LNCaP clone FGC (cell line): ENCODE measurements at regions not wholly inside any gene's neighbourhood (a gene's known extent, or its start where the extent isn't known, plus 50 kb on each side); places are given as distances from the start of the nearest gene placed in this dataset.

Experiments used
- DNase-seq: peaks from one replicate; pipeline ENCODE4 v3.0.0-alpha.2; 2011; ENCODE audit warnings: low read depth
- H3K4me3 ChIP-seq: 2 replicates; pipeline ENCODE4 v1.5.1; 2011; ENCODE audit warnings: mild to moderate bottlenecking, low read depth, low read length, control low read depth
- TF ChIP-seq, protein P1 (sequence below): IDR thresholded peaks from 2 replicates; pipeline ENCODE4 v1.5.1; 2012; ENCODE audit warnings: mild to moderate bottlenecking; ENCODE audit not compliant: control insufficient read depth, insufficient read depth; ENCODE audit errors: extremely low read depth

DNA sequence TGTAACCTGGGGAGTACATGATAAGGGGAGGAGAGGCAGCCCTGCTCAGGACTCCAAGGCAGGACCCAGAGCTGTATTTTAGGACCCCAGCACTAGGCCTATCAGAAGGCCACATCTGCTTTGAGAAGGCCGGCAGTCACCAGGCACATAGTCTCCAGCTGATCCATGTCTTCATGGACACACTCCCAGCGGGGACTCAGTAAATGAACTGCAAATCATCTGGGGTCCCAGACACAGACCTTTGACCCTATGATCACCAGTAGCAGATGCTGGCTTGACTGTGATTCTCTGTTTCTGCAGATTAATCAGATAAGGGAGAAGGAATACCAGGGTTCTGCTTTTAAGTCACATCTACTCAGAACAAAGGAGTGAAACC is 341.4 kb upstream of the PODXL start:
- DNase-seq: no peak
- TF ChIP-seq, protein P1, sequence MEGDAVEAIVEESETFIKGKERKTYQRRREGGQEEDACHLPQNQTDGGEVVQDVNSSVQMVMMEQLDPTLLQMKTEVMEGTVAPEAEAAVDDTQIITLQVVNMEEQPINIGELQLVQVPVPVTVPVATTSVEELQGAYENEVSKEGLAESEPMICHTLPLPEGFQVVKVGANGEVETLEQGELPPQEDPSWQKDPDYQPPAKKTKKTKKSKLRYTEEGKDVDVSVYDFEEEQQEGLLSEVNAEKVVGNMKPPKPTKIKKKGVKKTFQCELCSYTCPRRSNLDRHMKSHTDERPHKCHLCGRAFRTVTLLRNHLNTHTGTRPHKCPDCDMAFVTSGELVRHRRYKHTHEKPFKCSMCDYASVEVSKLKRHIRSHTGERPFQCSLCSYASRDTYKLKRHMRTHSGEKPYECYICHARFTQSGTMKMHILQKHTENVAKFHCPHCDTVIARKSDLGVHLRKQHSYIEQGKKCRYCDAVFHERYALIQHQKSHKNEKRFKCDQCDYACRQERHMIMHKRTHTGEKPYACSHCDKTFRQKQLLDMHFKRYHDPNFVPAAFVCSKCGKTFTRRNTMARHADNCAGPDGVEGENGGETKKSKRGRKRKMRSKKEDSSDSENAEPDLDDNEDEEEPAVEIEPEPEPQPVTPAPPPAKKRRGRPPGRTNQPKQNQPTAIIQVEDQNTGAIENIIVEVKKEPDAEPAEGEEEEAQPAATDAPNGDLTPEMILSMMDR: no peak
- H3K4me3 ChIP-seq: no peak overlapping the region

DNA sequence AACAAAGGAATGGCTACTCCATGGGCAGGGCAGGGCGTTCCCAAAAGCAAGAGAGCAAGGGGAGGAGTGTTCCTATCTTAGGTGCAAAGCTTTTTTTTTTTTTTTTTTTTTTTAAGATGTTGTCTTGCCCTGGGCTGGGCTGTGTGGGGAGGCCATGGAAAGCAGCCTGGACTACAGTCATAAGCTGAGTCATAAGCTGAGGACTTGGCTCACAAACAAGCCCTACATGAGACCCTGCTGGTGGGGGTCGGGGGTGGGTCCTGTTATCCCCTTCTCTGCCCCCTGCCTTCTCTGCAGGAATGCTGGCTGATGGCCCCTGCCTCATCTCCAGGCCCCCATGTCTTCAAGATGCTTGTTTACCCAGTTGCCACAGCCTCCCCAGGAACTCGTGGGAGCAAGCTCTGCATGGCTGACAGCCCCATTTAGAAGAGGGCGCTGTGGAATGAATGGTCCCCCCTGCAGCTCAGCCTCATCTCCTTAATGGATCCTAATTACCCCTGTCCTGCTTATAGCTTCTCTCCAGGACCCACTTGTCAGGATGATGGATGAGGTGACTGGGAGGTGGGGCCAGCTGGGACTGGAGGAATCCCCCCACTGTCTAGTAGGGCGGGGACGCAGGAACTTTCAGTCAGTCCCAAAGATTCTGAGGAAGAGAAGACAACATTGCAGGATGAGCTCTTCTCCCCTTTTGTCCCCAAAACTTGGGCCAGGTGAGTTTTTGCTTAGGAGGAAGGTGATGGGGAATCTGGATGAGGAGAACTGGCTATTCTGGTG is 340.8 kb upstream of the PODXL start:
- no peak for DNase-seq
- TF ChIP-seq, protein P1: no peak
- no peak overlapping the region for H3K4me3 ChIP-seq

DNA sequence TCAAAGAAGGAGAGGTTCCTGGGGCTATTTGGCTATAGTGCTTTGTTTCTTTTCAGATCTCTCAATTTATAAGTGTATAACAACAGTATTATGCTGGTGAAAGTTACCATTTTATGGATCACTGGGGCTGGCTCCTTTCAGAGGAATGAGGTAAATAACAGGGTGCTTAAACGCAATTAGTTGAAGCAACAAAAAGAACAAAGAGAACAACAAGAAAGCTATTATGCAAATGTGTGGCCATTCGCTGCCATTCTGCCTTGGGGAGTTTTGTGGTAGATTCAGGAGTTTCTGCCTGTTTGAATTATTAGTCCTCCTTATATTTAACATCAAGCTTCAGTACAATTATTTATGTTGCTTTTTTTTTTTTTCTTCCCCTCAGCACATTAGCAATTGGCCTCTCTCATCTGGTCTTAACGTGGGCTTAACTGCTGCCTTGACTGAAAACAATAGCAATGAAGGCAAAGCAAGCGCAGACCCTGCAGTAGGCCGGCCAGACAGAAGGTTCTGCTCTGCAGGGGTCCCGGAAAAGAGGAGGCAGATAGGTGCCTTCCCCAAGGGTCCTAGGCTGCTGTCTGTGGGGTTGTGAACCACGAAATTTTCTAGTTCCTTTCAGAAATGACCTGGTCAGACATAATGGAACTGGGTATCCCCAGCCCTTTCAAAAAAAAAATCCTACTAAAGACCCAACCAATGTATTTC is 339.9 kb upstream of the PODXL start:
- H3K4me3 ChIP-seq: no peak overlapping the region
- DNase-seq: no peak
- TF ChIP-seq, protein P1: no peak

DNA sequence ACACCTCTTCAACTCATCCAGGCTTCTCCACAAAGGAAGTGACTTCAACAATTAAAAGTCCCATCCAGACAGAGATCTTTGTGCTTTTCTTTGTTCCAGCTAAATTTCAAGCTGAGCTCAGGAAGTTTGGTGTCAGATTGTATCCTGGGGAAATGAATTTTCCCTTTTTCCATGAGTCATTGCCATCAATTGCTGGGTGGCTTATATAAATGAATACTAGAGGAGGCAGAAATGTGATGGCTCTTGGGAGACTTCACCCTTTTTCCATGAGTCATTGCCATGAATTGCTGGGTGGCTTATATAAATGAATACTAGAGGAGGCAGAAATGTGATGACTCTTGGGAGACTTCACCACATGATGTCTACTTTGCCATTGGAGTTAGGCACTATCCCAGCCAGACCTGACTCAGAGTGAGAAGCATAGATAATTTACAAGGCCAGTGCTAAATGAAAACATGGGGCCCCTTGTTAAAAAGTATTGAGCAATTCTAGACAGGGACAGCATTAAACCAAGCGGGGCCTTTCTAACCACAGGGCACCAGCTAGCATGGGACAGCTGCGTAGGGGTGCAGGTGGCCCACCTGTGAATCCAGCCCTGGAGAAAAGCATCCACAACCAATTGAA is 339.2 kb upstream of the PODXL start:
- TF ChIP-seq, protein P1: no peak
- H3K4me3 ChIP-seq: no peak overlapping the region
- DNase-seq: no peak

DNA sequence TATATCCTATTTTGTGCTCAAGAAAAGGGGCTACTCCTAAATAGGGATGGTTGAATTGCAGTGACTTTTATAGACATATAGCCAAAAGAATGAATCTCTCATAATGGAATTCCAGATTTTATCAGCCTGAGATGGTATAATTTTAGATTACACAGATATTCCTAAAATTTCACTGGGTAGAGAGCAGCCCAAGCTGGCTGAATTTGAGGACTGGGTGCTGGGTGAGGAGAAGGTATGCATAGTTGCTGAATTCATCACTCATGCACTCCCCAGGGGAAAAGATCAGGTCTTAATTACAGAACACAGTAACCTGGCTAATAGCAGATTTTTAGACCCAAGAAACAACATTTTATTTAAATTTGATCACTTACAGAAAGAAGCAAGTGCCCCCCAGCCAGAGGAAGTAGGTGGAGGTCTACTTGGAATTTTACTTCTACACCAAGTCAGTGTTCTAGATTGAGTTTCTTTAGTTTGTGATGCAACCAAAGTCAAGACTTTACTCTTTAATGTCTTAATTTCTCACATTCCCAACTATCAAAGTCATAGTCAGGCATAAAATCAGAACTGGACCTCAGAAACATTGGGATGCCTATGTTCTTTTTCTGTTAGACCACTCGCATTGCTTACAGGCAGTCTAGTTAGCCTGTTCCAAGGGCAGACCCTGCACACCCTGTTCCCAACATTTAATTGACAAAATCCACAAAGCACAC is 337.4 kb upstream of the PODXL start:
- DNase-seq: no peak
- TF ChIP-seq, protein P1: no peak
- H3K4me3 ChIP-seq: no peak overlapping the region

DNA sequence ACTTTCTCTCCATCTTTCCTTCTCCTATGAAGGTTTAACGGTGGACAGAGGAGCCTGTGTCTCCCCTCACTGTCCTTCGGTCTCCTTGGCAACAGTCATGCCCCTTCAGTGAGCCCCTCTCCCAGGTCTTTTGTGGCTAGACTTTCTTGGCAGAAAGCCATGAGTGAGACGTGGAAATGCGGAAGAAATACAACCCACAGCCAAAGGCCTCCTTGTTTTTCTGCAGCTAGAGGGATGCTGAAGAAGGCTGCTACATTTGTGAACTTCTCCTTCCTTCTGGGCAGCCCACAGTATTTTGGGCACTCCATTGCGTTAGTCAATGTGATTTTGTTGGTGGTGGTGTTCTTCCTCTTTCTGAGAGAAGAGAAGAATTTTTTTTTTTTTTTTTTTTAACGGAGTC is 333.7 kb upstream of the PODXL start:
- TF ChIP-seq, protein P1: no peak
- no peak overlapping the region for H3K4me3 ChIP-seq
- DNase-seq: no peak
